SK-N-SH treated with all-trans-retinoic acid at 6 μM for 48 hours (cell line): ENCODE measurements at regions not wholly inside any gene's neighbourhood (a gene's known extent, or its start where the extent isn't known, plus 50 kb on each side); places are given as distances from the start of the nearest gene placed in this dataset.

Experiments used
- ATAC-seq: fragments of 200-7000 bp; cut with Tn5 transposase; 3 replicates; pipeline ENCODE4 v1.9.1; 2020; ENCODE audit warnings: mild to moderate bottlenecking, moderate library complexity
- ARNTL ChIP-seq: fragments of 450-650 bp; formaldehyde crosslinking; IDR thresholded peaks from 2 replicates; pipeline ENCODE4 v1.5.0; 2020; ENCODE audit warnings: low read depth, mild to moderate bottlenecking, moderate library complexity, borderline replicate concordance
- BACH2 ChIP-seq: fragments of 250-450 bp; sonication (Bioruptor Pico); IDR thresholded peaks from 2 replicates; pipeline ENCODE4 v1.9.0; 2021; ENCODE audit warnings: mild to moderate bottlenecking, borderline replicate concordance
- CSDC2 ChIP-seq: fragments of 250-450 bp; sonication (Bioruptor Pico); IDR thresholded peaks from 2 replicates; pipeline ENCODE4 v1.5.0; 2020; ENCODE audit warnings: mild to moderate bottlenecking, moderate library complexity
- ESRRG ChIP-seq: fragments of 250-450 bp; sonication (Bioruptor Pico); IDR thresholded peaks from 2 replicates; pipeline ENCODE4 v1.6.1; 2021; ENCODE audit warnings: mild to moderate bottlenecking
- GLIS3 ChIP-seq: fragments of 250-450 bp; sonication (Bioruptor Pico); IDR thresholded peaks from 2 replicates; pipeline ENCODE4 v1.5.0; 2020; ENCODE audit warnings: mild to moderate bottlenecking, moderate library complexity
- ISL1 ChIP-seq: fragments of 250-450 bp; sonication (Bioruptor Pico); IDR thresholded peaks from 2 replicates; pipeline ENCODE4 v2.1.2; 2022; ENCODE audit warnings: mild to moderate bottlenecking, moderate library complexity
- PATZ1 ChIP-seq: fragments of 250-450 bp; sonication (Bioruptor Pico); IDR thresholded peaks from 2 replicates; pipeline ENCODE4 v1.8.0; 2020; ENCODE audit warnings: mild to moderate bottlenecking, moderate library complexity, borderline replicate concordance
- POU6F1 ChIP-seq: fragments of 250-450 bp; sonication (Bioruptor Pico); IDR thresholded peaks from 2 replicates; pipeline ENCODE4 v1.8.0; 2021; ENCODE audit warnings: low read depth, mild to moderate bottlenecking, moderate library complexity, borderline replicate concordance
- PPARA ChIP-seq: fragments of 250-450 bp; sonication (Bioruptor Pico); IDR thresholded peaks from 2 replicates; pipeline ENCODE4 v1.5.0; 2020; ENCODE audit warnings: mild to moderate bottlenecking, borderline replicate concordance
- RARB ChIP-seq: fragments of 250-450 bp; sonication (Bioruptor Pico); IDR thresholded peaks from 2 replicates; pipeline ENCODE4 v1.8.0; 2021; ENCODE audit warnings: mild to moderate bottlenecking, moderate library complexity
- SNAI2 ChIP-seq: fragments of 250-450 bp; sonication (Bioruptor Pico); IDR thresholded peaks from 2 replicates; pipeline ENCODE4 v1.5.0; 2020; ENCODE audit warnings: mild to moderate bottlenecking, moderate library complexity
- TOX ChIP-seq: fragments of 250-450 bp; sonication (Bioruptor Pico); IDR thresholded peaks from 2 replicates; pipeline ENCODE4 v1.8.0; 2021; ENCODE audit warnings: mild to moderate bottlenecking, moderate library complexity, borderline replicate concordance
- ZC3H10 ChIP-seq: fragments of 250-450 bp; sonication (Bioruptor Pico); IDR thresholded peaks from 2 replicates; pipeline ENCODE4 v1.5.1; 2021; ENCODE audit warnings: mild to moderate bottlenecking, moderate library complexity
- ZFP3 ChIP-seq: fragments of 250-450 bp; sonication (Bioruptor Pico); IDR thresholded peaks from 2 replicates; pipeline ENCODE4 v1.5.0; 2020; ENCODE audit warnings: mild to moderate bottlenecking, moderate library complexity
- ZFP30 ChIP-seq: fragments of 450-650 bp; formaldehyde crosslinking; IDR thresholded peaks from 2 replicates; pipeline ENCODE4 v1.5.0; 2022; ENCODE audit warnings: mild to moderate bottlenecking, moderate library complexity
- ZNF70 ChIP-seq: fragments of 450-650 bp; formaldehyde crosslinking; IDR thresholded peaks from 2 replicates; pipeline ENCODE4 v1.5.0; 2020; ENCODE audit warnings: mild to moderate bottlenecking, moderate library complexity
- ZNF8 ChIP-seq: fragments of 450-650 bp; formaldehyde crosslinking; IDR thresholded peaks from 2 replicates; pipeline ENCODE4 v1.5.0; 2020; ENCODE audit warnings: mild to moderate bottlenecking, moderate library complexity
- TF ChIP-seq, protein P1 (sequence below): fragments of 250-450 bp; sonication (Bioruptor Pico); IDR thresholded peaks from 2 replicates; pipeline ENCODE4 v1.5.1; 2020; ENCODE audit warnings: low read depth, mild to moderate bottlenecking, moderate library complexity
- TF ChIP-seq, protein P2 (sequence below): fragments of 250-450 bp; sonication (Bioruptor Pico); IDR thresholded peaks from 2 replicates; pipeline ENCODE4 v1.5.0; 2020; ENCODE audit warnings: mild to moderate bottlenecking, moderate library complexity

DNA sequence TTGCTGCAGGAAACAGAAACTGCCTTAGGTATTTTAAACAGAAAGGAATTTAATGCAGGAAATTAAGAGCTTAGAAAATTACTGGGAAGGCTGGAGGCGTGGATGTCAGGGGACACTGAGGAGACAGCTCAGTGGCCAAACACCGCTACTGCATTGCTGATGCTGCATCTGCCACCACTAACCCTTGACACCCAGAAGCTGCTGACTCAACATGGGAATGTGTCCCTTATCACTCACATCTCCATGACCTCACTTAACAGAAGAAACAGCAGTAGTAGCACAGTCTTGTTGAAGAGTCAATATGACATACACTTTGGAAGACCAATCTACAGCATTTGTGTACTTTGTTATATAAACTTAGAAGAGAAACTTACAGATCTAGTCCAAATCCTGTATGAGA, 906.1 kb downstream of the SLC4A3 start:
- ATAC-seq = peak; percentile 73
- no peak for TF ChIP-seq BACH2 (CRISPR knock-in tag)
- no peak for TF ChIP-seq TOX (CRISPR knock-in tag)
- TF ChIP-seq ISL1 (CRISPR knock-in tag) = no peak
- TF ChIP-seq POU6F1 (CRISPR knock-in tag) = no peak
- TF ChIP-seq PPARA = no peak
- TF ChIP-seq ZNF8 = no peak
- TF ChIP-seq ESRRG = no peak
- no peak for TF ChIP-seq RARB (CRISPR knock-in tag)
- TF ChIP-seq ZNF70 (CRISPR knock-in tag) = no peak
- no peak for TF ChIP-seq ZC3H10 (CRISPR knock-in tag)
- TF ChIP-seq, protein P1, sequence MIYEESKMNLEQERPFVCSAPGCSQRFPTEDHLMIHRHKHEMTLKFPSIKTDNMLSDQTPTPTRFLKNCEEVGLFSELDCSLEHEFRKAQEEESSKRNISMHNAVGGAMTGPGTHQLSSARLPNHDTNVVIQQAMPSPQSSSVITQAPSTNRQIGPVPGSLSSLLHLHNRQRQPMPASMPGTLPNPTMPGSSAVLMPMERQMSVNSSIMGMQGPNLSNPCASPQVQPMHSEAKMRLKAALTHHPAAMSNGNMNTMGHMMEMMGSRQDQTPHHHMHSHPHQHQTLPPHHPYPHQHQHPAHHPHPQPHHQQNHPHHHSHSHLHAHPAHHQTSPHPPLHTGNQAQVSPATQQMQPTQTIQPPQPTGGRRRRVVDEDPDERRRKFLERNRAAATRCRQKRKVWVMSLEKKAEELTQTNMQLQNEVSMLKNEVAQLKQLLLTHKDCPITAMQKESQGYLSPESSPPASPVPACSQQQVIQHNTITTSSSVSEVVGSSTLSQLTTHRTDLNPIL = no peak
- no peak for TF ChIP-seq PATZ1
- no peak for TF ChIP-seq SNAI2 (CRISPR knock-in tag)

DNA sequence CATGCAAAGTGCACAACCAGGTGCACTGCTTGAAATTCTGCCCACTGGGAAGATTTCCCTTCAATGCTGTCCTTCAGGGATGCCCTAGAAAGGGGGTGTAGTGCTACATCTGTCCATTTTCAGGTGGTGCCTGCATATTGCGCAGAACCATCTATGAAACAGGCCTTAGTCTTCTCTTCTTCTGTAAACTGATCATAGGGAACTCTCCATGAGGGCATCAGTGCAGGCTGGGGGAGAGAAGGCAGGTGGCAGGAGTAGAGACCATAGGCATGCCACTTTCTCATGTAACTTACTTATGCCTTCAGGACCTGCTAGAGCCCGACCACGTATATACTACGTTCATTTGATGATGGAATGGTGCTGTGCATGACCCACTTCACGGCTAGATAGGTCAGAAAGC, 912.1 kb downstream of the SLC4A3 start:
- ATAC-seq = no peak

GRCh38 chr2:220544049-220544448, 916.6 kb downstream of the SLC4A3 start:
- TF ChIP-seq RARB (CRISPR knock-in tag) = no peak
- TF ChIP-seq, protein P2, sequence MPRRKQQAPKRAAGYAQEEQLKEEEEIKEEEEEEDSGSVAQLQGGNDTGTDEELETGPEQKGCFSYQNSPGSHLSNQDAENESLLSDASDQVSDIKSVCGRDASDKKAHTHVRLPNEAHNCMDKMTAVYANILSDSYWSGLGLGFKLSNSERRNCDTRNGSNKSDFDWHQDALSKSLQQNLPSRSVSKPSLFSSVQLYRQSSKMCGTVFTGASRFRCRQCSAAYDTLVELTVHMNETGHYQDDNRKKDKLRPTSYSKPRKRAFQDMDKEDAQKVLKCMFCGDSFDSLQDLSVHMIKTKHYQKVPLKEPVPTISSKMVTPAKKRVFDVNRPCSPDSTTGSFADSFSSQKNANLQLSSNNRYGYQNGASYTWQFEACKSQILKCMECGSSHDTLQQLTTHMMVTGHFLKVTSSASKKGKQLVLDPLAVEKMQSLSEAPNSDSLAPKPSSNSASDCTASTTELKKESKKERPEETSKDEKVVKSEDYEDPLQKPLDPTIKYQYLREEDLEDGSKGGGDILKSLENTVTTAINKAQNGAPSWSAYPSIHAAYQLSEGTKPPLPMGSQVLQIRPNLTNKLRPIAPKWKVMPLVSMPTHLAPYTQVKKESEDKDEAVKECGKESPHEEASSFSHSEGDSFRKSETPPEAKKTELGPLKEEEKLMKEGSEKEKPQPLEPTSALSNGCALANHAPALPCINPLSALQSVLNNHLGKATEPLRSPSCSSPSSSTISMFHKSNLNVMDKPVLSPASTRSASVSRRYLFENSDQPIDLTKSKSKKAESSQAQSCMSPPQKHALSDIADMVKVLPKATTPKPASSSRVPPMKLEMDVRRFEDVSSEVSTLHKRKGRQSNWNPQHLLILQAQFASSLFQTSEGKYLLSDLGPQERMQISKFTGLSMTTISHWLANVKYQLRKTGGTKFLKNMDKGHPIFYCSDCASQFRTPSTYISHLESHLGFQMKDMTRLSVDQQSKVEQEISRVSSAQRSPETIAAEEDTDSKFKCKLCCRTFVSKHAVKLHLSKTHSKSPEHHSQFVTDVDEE (CRISPR knock-in tag) = no peak
- no peak for TF ChIP-seq ZFP3
- TF ChIP-seq ZFP30 = no peak
- TF ChIP-seq CSDC2 = no peak

More for the DNA sequence above, 912.1 kb downstream of the SLC4A3 start:
- no peak for TF ChIP-seq ARNTL
- TF ChIP-seq ZC3H10 (CRISPR knock-in tag) = no peak

GRCh38 chr2:220550995-220551700, 923.7 kb downstream of the SLC4A3 start:
- TF ChIP-seq PPARA = no peak
- no peak for TF ChIP-seq ZC3H10 (CRISPR knock-in tag)
- no peak for TF ChIP-seq ZFP30
- TF ChIP-seq ISL1 (CRISPR knock-in tag) = no peak
- no peak for TF ChIP-seq GLIS3 (CRISPR knock-in tag)
- no peak for TF ChIP-seq ESRRG
- TF ChIP-seq POU6F1 (CRISPR knock-in tag) = no peak
- no peak for TF ChIP-seq CSDC2
- TF ChIP-seq, all 23 proteins: peak for 0
- no peak for ATAC-seq

More at GRCh38 chr2:220544049-220544448, 916.6 kb downstream of the SLC4A3 start:
- ATAC-seq = no peak
